ENCODE measurements at regions not wholly inside any gene's neighbourhood (a gene's known extent, or its start where the extent isn't known, plus 50 kb on each side); places are given as distances from the start of the nearest gene placed in this dataset.

- no peak for TF ChIP-seq CTCF (IDR thresholded peaks at IDR 0.05; ENCODE audit: low read depth, low read length, missing input control)
- TF ChIP-seq RXRA (IDR thresholded peaks at IDR 0.05) = no peak
- TF ChIP-seq SP1 (IDR thresholded peaks at IDR 0.05) = no peak
- TF ChIP-seq ZBTB33 (IDR thresholded peaks at IDR 0.05) = no peak
Observed at GRCh38 chr4:83906561-83906960, 370.7 kb downstream of the GPAT3 start.
